ENCODE measurements at regions not wholly inside any gene's neighbourhood (a gene's known extent, or its start where the extent isn't known, plus 50 kb on each side); places are given as distances from the start of the nearest gene placed in this dataset.

DNA sequence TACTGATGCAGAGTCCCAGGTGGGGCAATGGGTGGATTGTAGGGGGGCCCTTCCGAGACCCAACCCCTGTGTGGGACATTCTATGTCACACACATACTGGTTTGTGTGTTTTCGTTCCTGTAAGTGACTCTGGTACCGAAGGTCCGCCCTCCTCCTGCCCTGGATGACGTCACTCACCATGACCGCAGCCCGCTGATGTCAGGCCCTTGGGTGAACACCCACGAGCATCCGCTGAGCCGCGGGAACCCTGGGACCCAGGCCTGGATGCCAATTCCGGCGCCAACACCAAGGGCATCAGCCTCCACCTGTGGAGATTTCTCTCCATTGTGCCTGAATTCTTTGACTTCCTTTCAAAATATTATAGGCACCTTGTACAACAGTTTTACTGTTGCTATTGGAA, 184.3 kb downstream of the MTRR start:
- Histone ChIP-seq H3K4me2 (ENCODE audit: low read depth, low read length, poor library complexity, severe bottlenecking) (no peak overlapping the region), H2AFZ (ENCODE audit: low read depth, low read length, severe bottlenecking) (no peak overlapping the region), H3K36me3 (ENCODE audit: low read length) (no peaks in the 10 kb centered on the region), H3K27me3 (ENCODE audit: low read length) (no peaks in the 10 kb centered on the region), H3K4me3 (ENCODE audit: insufficient read depth, low read length, poor library complexity, severe bottlenecking) (no peak overlapping the region), H3F3A (ENCODE audit: insufficient read depth) (no peaks in the 10 kb centered on the region), H3K79me2 (ENCODE audit: insufficient read depth, low read length) (no peaks in the 10 kb centered on the region), H4K20me1 (ENCODE audit: low read depth, low read length) (no peaks in the 10 kb centered on the region), H3K9ac (ENCODE audit: low read length) (no peak overlapping the region), H3K27ac (ENCODE audit: low read depth, low read length) (no peak overlapping the region), H3K9me3 (ENCODE audit: insufficient read depth, low read length) (no peaks in the 10 kb centered on the region), H3K9me2 (replicated peaks; ENCODE audit: insufficient read depth, low read length) (no peaks in the 10 kb centered on the region)
- TF ChIP-seq, protein P1, sequence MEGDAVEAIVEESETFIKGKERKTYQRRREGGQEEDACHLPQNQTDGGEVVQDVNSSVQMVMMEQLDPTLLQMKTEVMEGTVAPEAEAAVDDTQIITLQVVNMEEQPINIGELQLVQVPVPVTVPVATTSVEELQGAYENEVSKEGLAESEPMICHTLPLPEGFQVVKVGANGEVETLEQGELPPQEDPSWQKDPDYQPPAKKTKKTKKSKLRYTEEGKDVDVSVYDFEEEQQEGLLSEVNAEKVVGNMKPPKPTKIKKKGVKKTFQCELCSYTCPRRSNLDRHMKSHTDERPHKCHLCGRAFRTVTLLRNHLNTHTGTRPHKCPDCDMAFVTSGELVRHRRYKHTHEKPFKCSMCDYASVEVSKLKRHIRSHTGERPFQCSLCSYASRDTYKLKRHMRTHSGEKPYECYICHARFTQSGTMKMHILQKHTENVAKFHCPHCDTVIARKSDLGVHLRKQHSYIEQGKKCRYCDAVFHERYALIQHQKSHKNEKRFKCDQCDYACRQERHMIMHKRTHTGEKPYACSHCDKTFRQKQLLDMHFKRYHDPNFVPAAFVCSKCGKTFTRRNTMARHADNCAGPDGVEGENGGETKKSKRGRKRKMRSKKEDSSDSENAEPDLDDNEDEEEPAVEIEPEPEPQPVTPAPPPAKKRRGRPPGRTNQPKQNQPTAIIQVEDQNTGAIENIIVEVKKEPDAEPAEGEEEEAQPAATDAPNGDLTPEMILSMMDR (IDR thresholded peaks at IDR 0.05; ENCODE audit: insufficient read depth, low read length, poor library complexity, severe bottlenecking), result no peak
- no peak for TF ChIP-seq EZH2phosphoT487 (conservative IDR thresholded peaks at IDR 0.05; ENCODE audit: low read length)

DNA sequence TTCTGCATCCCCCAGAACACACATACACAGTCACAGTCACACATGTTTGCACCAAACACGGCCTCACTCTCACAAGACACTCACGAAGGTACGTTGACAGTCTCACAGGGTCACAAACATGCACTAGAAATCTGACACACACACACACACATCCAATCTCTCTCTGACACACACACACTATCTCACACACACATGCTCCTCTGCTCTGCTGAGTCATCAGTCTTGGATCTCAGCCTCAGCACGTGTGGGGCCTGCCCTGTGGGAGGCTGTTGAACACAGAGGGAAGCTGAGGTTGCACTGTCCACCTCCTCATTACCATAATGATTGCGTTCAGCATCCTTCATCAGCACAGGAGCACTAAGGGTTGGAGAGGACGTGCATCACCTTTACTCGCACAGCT, 188.8 kb downstream of the MTRR start:
- H3K9ac ChIP-seq (ENCODE audit: low read length), result no peak overlapping the region
- TF ChIP-seq EZH2phosphoT487 (conservative IDR thresholded peaks at IDR 0.05; ENCODE audit: low read length), result no peak
- TF ChIP-seq, protein P1 (IDR thresholded peaks at IDR 0.05; ENCODE audit: insufficient read depth, low read length, poor library complexity, severe bottlenecking), result no peak
- H3K9me3 ChIP-seq (ENCODE audit: insufficient read depth, low read length), result no peaks in the 10 kb centered on the region

DNA sequence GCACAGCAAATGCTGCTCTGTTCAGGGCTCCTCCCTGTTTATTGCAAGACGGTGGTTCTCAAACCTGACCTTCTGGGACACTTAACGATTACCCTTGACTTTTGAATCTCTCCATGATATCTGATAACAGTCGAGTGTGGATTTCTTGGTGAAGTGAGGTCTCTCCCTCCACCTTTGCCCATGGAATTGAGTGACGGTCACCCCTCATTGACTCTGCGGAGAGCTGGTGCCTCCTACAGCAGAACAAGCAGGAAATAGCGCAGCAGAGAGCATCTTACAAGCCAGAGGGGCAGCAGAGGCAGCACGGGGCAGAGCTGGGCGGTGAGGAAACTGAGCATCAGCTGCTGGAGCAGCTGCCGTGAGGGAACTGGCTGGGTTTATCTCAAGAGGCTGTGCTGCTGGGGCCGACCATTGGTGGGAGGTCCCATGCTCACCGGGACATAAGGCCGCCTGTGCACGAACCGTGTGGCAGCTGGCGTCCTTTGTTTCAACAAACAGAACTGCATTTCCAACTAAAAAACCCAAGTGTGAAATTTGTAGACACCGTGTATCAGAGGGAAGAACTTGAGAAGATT, 189.8 kb downstream of the MTRR start:
- Histone ChIP-seq H3F3A (ENCODE audit: insufficient read depth) (no peaks in the 10 kb centered on the region), H3K9me2 (replicated peaks; ENCODE audit: insufficient read depth, low read length) (no peaks in the 10 kb centered on the region), H3K9me3 (ENCODE audit: insufficient read depth, low read length) (no peaks in the 10 kb centered on the region), H3K9ac (ENCODE audit: low read length) (no peak overlapping the region), H3K27ac (ENCODE audit: low read depth, low read length) (no peak overlapping the region), H2AFZ (ENCODE audit: low read depth, low read length, severe bottlenecking) (no peak overlapping the region), H3K4me2 (ENCODE audit: low read depth, low read length, poor library complexity, severe bottlenecking) (no peak overlapping the region), H3K4me3 (ENCODE audit: insufficient read depth, low read length, poor library complexity, severe bottlenecking) (no peak overlapping the region), H4K20me1 (ENCODE audit: low read depth, low read length) (no peaks in the 10 kb centered on the region), H3K27me3 (ENCODE audit: low read length) (no peaks in the 10 kb centered on the region), H3K36me3 (ENCODE audit: low read length) (no peaks in the 10 kb centered on the region), H3K79me2 (ENCODE audit: insufficient read depth, low read length) (no peaks in the 10 kb centered on the region)
- TF ChIP-seq EZH2phosphoT487 (conservative IDR thresholded peaks at IDR 0.05; ENCODE audit: low read length), result no peak
- TF ChIP-seq, protein P1 (IDR thresholded peaks at IDR 0.05; ENCODE audit: insufficient read depth, low read length, poor library complexity, severe bottlenecking), result no peak

More for the DNA sequence above, 188.8 kb downstream of the MTRR start:
- Histone ChIP-seq H3K27ac (ENCODE audit: low read depth, low read length) (no peak overlapping the region), H3K27me3 (ENCODE audit: low read length) (no peaks in the 10 kb centered on the region), H2AFZ (ENCODE audit: low read depth, low read length, severe bottlenecking) (no peak overlapping the region), H3F3A (ENCODE audit: insufficient read depth) (no peaks in the 10 kb centered on the region), H3K4me2 (ENCODE audit: low read depth, low read length, poor library complexity, severe bottlenecking) (no peak overlapping the region), H3K79me2 (ENCODE audit: insufficient read depth, low read length) (no peaks in the 10 kb centered on the region), H3K9me2 (replicated peaks; ENCODE audit: insufficient read depth, low read length) (no peaks in the 10 kb centered on the region), H4K20me1 (ENCODE audit: low read depth, low read length) (no peaks in the 10 kb centered on the region), H3K36me3 (ENCODE audit: low read length) (no peaks in the 10 kb centered on the region), H3K4me3 (ENCODE audit: insufficient read depth, low read length, poor library complexity, severe bottlenecking) (no peak overlapping the region)
